Esophagus squamous epithelium (tissue), 4 donors: ENCODE measurements at regions not wholly inside any gene's neighbourhood (a gene's known extent, or its start where the extent isn't known, plus 50 kb on each side); places are given as distances from the start of the nearest gene placed in this dataset.

Experiments used
- CTCF ChIP-seq, 6 experiments: fragments of 450-650 bp in 4 of 6; fragments of 200-600 bp in 2 of 6; sonication (generic) in 2 of 6; IDR thresholded peaks; one replicate each; pipeline ENCODE4 v1.5.1; 2016 to 2019; ENCODE audit warnings: antibody characterized with exemption in 6 of 6, mild to moderate bottlenecking in 4 of 6, moderate library complexity in 4 of 6
- POLR2A ChIP-seq, 4 donors: fragments of 450-650 bp; IDR thresholded peaks; one replicate each; pipeline ENCODE4 v1.6.1; 2017; ENCODE audit warnings: antibody characterized with exemption in 4 of 4, mild to moderate bottlenecking in 4 of 4, moderate library complexity in 3 of 4

- TF ChIP-seq CTCF (IDR thresholded peaks at IDR 0.05) (no peak), POLR2A (IDR thresholded peaks at IDR 0.05) (no peak)
These were observed 80.9 kb downstream of the UNCX start for GRCh38 chr7:1313613-1314012.
